ENCODE measurements at regions not wholly inside any gene's neighbourhood (a gene's known extent, or its start where the extent isn't known, plus 50 kb on each side); places are given as distances from the start of the nearest gene placed in this dataset.

DNA sequence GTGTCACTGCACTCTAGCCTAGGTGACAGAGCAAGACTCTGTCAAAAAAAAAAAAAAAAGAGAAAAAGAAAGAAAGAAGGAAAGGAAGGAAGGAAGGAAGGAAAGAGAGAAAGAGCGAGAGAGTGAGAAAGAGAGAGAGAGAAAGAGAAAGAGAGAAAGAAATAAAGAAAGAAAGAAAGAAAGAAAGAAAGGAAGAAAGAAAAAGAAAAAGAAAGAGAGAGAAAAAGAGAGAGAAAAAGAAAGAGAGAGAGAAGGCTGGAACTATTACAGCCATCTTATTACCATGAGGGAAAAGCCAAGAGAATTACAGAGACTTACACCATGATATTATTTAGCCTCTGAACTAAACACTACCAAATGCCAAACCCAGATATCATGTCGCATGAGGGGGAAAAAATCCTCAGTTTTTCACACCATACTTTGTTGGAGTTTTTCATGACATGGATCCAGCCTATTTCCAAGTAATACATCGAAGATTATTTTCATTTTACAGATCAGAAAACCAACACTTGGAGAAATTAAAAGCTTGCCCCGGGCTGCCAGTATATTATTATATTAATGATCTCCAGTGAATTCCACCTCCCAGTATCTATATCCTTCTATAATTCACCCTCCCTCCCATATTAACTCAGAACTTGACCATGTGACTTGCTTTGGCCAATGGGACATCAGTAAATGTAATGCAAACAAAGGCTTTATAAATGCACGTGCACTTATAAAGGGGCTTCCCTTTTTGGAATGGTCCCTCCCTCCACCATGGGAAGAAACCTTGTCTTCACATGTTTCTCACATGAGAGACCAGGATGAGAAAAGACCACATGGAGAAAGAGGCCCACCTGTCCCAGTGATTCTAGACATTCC lies 148.6 kb downstream of the MIS18A start:
- no peak for DNase-seq (ENCODE audit: low read depth, low spot score)
- TF ChIP-seq, protein P1, sequence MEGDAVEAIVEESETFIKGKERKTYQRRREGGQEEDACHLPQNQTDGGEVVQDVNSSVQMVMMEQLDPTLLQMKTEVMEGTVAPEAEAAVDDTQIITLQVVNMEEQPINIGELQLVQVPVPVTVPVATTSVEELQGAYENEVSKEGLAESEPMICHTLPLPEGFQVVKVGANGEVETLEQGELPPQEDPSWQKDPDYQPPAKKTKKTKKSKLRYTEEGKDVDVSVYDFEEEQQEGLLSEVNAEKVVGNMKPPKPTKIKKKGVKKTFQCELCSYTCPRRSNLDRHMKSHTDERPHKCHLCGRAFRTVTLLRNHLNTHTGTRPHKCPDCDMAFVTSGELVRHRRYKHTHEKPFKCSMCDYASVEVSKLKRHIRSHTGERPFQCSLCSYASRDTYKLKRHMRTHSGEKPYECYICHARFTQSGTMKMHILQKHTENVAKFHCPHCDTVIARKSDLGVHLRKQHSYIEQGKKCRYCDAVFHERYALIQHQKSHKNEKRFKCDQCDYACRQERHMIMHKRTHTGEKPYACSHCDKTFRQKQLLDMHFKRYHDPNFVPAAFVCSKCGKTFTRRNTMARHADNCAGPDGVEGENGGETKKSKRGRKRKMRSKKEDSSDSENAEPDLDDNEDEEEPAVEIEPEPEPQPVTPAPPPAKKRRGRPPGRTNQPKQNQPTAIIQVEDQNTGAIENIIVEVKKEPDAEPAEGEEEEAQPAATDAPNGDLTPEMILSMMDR (IDR thresholded peaks at IDR 0.05; ENCODE audit: insufficient read depth, low read length, missing control alignments) = no peak
- no peak overlapping the region for H3K4me3 ChIP-seq (ENCODE audit: low read depth, low read length)
- CTCF ChIA-PET = no interaction called here
- POLR2A ChIA-PET = no interaction called here

DNA sequence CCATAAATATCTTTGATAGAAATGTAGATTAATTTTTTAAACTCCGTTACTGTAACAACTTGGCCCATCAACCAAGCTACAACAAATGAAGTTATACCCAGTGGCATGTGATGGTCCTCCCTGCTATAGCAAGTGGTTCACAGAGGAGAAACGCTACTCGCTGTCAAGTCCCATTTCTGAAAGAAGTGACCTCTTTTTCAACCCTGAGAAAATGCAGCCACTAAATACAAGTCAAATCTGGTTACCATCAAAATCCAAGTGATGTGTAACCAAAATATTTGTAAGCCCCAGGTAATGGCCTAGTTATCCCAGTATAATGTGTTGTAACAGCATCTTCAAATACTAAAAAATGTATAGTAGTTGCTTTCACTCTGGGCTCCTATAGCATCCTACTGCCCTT lies 151.8 kb downstream of the MIS18A start:
- ChIA-PET CTCF (no interaction called here), POLR2A (no interaction called here)
- TF ChIP-seq, protein P1 (IDR thresholded peaks at IDR 0.05; ENCODE audit: insufficient read depth, low read length, missing control alignments) = no peak
- no peak for DNase-seq (ENCODE audit: low read depth, low spot score)
- no peak overlapping the region for H3K4me3 ChIP-seq (ENCODE audit: low read depth, low read length)

DNA sequence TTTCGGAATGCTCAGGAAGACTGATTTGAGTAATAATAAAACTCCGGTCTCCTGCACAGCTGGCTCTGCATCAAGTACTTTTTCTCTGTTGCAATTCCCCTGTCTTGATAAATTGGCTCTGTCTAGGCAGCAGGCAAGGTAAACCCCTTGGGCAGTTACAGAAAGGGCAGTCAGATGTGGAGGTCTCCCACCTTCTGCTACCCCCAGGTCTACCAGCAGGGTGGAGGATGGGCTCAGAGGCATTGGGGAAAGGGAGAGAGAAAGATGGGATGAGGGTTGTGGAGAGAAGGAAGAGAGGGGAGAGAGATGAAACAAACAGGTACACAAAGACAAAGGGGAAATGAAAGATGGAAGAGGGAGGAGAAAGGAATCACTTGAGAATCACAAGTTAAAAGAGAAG lies 156.8 kb downstream of the MIS18A start:
- no peak overlapping the region for H3K4me3 ChIP-seq (ENCODE audit: low read depth, low read length)
- ChIA-PET POLR2A (no interaction called here), CTCF (no interaction called here)
- no peak for DNase-seq (ENCODE audit: low read depth, low spot score)
- TF ChIP-seq, protein P1 (IDR thresholded peaks at IDR 0.05; ENCODE audit: insufficient read depth, low read length, missing control alignments) = no peak

DNA sequence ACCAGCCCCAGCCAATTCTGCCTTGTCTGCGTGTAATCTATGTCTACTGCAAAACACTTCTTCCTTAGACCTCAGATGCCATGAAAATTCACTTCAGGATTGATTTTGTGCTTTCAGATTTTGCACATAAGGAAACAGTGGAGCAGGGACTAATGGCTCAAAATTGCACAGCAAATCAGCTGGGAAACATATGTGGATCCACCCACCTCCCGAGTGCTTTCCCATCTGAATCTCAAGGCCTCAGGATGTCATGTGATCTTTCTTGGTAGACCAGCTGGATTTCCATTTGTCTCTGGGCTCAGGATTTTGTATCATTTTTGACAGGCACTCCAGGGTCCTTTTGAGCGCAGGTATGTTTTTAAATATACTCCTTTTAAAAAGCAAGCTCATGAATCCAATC lies 158.6 kb downstream of the MIS18A start:
- CTCF ChIA-PET = no interaction called here

DNA sequence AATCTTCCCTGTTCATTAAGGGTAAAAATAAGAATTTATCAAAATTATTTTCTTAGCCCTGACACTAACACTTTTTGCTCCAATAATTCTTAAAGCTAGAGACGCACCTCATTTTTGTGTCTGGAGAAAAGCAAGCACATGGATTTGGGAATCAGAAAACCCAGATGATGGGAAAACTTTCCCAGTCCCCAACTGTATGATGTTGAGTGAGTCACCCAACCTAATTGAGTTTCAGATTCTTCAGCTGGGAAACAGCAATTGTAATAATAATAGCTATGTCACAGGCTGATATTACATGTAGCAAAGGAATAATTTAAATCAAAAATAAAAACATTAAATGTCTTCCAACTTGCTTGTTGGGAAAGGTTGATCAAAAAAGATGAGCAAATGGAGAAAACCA lies 159.0 kb downstream of the MIS18A start:
- H3K4me3 ChIP-seq (ENCODE audit: low read depth, low read length) = no peak overlapping the region
- CTCF ChIA-PET = no interaction called here
- no peak for DNase-seq (ENCODE audit: low read depth, low spot score)
- TF ChIP-seq, protein P1 (IDR thresholded peaks at IDR 0.05; ENCODE audit: insufficient read depth, low read length, missing control alignments) = no peak
- POLR2A ChIA-PET = no interaction called here

More for the DNA sequence above, 158.6 kb downstream of the MIS18A start:
- TF ChIP-seq, protein P1 (IDR thresholded peaks at IDR 0.05; ENCODE audit: insufficient read depth, low read length, missing control alignments) = no peak
- POLR2A ChIA-PET = no interaction called here
- H3K4me3 ChIP-seq (ENCODE audit: low read depth, low read length) = no peak overlapping the region
- no peak for DNase-seq (ENCODE audit: low read depth, low spot score)

DNA sequence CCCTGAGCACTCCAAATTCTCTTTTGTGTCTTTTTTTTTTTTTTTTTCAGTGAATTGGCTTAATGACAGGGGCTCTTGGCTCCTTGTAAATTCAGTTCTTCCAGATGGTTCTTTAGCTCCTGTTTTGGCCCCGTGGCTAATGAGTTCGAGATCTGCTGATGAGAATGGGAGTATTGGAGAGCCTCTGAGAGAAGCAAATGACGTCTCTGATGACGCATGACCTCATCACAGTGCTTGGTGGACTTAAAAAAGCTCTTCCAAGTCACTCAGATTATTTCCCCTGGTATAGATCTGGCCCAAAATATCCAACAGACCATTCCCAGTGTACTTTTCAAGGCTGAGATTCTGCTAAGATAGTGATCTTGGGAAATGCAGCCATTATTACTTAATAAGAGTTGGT lies 159.5 kb downstream of the MIS18A start:
- CTCF ChIA-PET = no interaction called here
- no peak for DNase-seq (ENCODE audit: low read depth, low spot score)
- POLR2A ChIA-PET = no interaction called here
- TF ChIP-seq, protein P1 (IDR thresholded peaks at IDR 0.05; ENCODE audit: insufficient read depth, low read length, missing control alignments) = no peak
- no peak overlapping the region for H3K4me3 ChIP-seq (ENCODE audit: low read depth, low read length)
